Neuronal stem cell (in vitro differentiated cells): ENCODE measurements at regions not wholly inside any gene's neighbourhood (a gene's known extent, or its start where the extent isn't known, plus 50 kb on each side); places are given as distances from the start of the nearest gene placed in this dataset.

Source experiments
- DNase-seq: peaks from one replicate; pipeline ENCODE4 v3.0.0-alpha.2; 2013; ENCODE audit warnings: low spot score
- H2AFZ ChIP-seq: one replicate; pipeline ENCODE4 v1.6.1; 2013; ENCODE audit warnings: mild to moderate bottlenecking, low read length, inconsistent platforms
- H2AK5ac ChIP-seq: 2 replicates; pipeline ENCODE4 v1.6.1; 2013; ENCODE audit warnings: low read depth, mild to moderate bottlenecking, inconsistent platforms, low read length, moderate library complexity, mixed read lengths
- H2BK120ac ChIP-seq: 2 replicates; pipeline ENCODE4 v1.6.1; 2013; ENCODE audit warnings: low read depth, mild to moderate bottlenecking, inconsistent platforms, low read length, moderate library complexity, mixed read lengths
- H2BK12ac ChIP-seq: one replicate; pipeline ENCODE4 v1.6.1; 2013; ENCODE audit warnings: low read length, inconsistent platforms
- H2BK15ac ChIP-seq: 2 replicates; pipeline ENCODE4 v1.6.1; 2013; ENCODE audit warnings: mild to moderate bottlenecking, low read length, inconsistent platforms, mixed read lengths
- H2BK5ac ChIP-seq: one replicate; pipeline ENCODE4 v1.6.1; 2013; ENCODE audit warnings: inconsistent platforms, mild to moderate bottlenecking, low read length, moderate library complexity
- H3K14ac ChIP-seq: one replicate; pipeline ENCODE4 v1.6.1; 2013; ENCODE audit warnings: low read length, inconsistent platforms
- H3K18ac ChIP-seq: 2 replicates; pipeline ENCODE4 v1.6.1; 2013; ENCODE audit warnings: low read length, inconsistent platforms
- H3K23ac ChIP-seq: 2 replicates; pipeline ENCODE4 v1.6.1; 2013; ENCODE audit warnings: low read depth, mild to moderate bottlenecking, mixed read lengths, low read length, inconsistent platforms; ENCODE audit not compliant: poor library complexity
- H3K27ac ChIP-seq: replicated peaks from 3 replicates; pipeline ENCODE4 v1.5.1; 2013; ENCODE audit warnings: low read length, inconsistent platforms
- H3K27me3 ChIP-seq, 3 experiments: 2 replicates each; pipeline ENCODE4 v1.6.1; 2013; ENCODE audit warnings: low read length in 3 of 3, mild to moderate bottlenecking in 2 of 3, inconsistent platforms in 1 of 3, low read depth in 1 of 3, mixed read lengths in 1 of 3, moderate library complexity in 1 of 3; ENCODE audit not compliant: control insufficient read depth in 3 of 3, insufficient read depth in 3 of 3
- H3K36me3 ChIP-seq, 2 donors: replicated peaks in 1 of 2; 2 replicates each; pipeline ENCODE4 v1.6.1; 2013; ENCODE audit warnings: low read length in 2 of 2; ENCODE audit not compliant: control insufficient read depth in 2 of 2, insufficient read depth in 2 of 2
- H3K4ac ChIP-seq: 2 replicates; pipeline ENCODE4 v1.6.1; 2013; ENCODE audit warnings: inconsistent platforms, mild to moderate bottlenecking, low read length, moderate library complexity
- H3K4me1 ChIP-seq, 2 donors: 1 replicate in 1 of 2; 2 replicates in 1 of 2; pipeline ENCODE4 v1.6.1; 2013; ENCODE audit warnings: low read length in 2 of 2, low read depth in 1 of 2; ENCODE audit not compliant: control insufficient read depth in 2 of 2, insufficient read depth in 1 of 2
- H3K4me2 ChIP-seq: one replicate; pipeline ENCODE4 v1.6.1; 2013; ENCODE audit warnings: mild to moderate bottlenecking, low read length, inconsistent platforms; ENCODE audit not compliant: insufficient read depth, poor library complexity, severe bottlenecking
- H3K4me3 ChIP-seq, 2 donors: 2 replicates each; pipeline ENCODE4 v1.5.1; 2013; ENCODE audit warnings: low read length in 2 of 2, mild to moderate bottlenecking in 2 of 2, inconsistent platforms in 1 of 2, moderate library complexity in 1 of 2
- H3K79me1 ChIP-seq: one replicate; pipeline ENCODE4 v1.6.1; 2013; ENCODE audit warnings: low read depth, mild to moderate bottlenecking, inconsistent platforms, low read length, moderate library complexity
- H3K9ac ChIP-seq: one replicate; pipeline ENCODE4 v1.6.1; 2013; ENCODE audit warnings: mild to moderate bottlenecking, low read depth, low read length, inconsistent platforms; ENCODE audit not compliant: poor library complexity
- H3K9me3 ChIP-seq, 2 donors: replicated peaks in 1 of 2; 2 replicates each; pipeline versions ENCODE3 to v1.6.1; 2013; ENCODE audit warnings: low read length in 2 of 2, mild to moderate bottlenecking in 2 of 2, inconsistent platforms in 1 of 2, low read depth in 1 of 2, mixed read lengths in 1 of 2, moderate library complexity in 1 of 2; ENCODE audit not compliant: control insufficient read depth in 2 of 2, insufficient read depth in 1 of 2
- H4K8ac ChIP-seq: one replicate; pipeline ENCODE4 v1.6.1; 2013; ENCODE audit warnings: low read depth, mild to moderate bottlenecking, inconsistent platforms, low read length, moderate library complexity
- H4K91ac ChIP-seq: one replicate; pipeline ENCODE4 v1.6.1; 2013; ENCODE audit warnings: low read length, low read depth, mild to moderate bottlenecking, inconsistent platforms; ENCODE audit not compliant: poor library complexity
- WGBS, 2 donors: extraction: QIAGEN DNeasy Blood & Tissue Kit; methylation state at CpG; one replicate each; pipeline ENCODE4 v1.1.7; 2013; ENCODE audit warnings: missing lambda C conversion rate in 2 of 2, mixed read lengths in 1 of 2; ENCODE audit not compliant: insufficient read length in 2 of 2, insufficient replicate concordance in 1 of 2; ENCODE audit errors: extremely low coverage in 2 of 2; 5-methylcytosine and 5-hydroxymethylcytosine counted together

DNA sequence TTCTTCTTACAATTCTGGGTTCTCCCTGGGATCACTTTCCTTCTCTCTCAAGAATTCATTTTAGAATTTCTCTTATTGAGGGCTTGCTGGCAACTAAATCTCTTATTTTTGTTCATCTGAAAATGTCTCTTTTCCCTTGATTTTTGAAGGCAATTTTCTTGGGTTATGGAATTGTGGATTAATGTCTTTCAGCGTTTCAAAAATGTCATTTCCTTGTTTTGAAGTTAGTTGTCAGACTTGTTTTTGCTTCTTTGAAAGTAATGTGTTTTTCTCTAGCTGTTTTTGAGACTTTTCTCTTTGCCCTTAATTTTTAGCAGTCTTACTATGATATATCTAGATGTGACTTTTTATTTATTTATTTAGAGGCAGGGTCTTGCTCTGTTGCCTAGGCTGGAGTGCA is 205.7 kb downstream of the CHIC2 start:
- no CpG with 5 or more reads among the region's 1 CpG for WGBS, 2 donors
- no peak overlapping the region for H3K27ac ChIP-seq
- H2BK5ac ChIP-seq = no peak overlapping the region
- H4K8ac ChIP-seq = no peak overlapping the region
- no peaks in the 10 kb centered on the region for H3K79me1 ChIP-seq
- H3K14ac ChIP-seq = no peak overlapping the region
- H2AK5ac ChIP-seq = no peak overlapping the region
- no peaks in the 10 kb centered on the region for H3K36me3 ChIP-seq
- no peak overlapping the region for H3K4ac ChIP-seq
- no peak overlapping the region for H2AFZ ChIP-seq
- no peak overlapping the region for H2BK15ac ChIP-seq
- H4K91ac ChIP-seq = no peak overlapping the region
- no peak overlapping the region for H3K4me3 ChIP-seq
- H2BK120ac ChIP-seq = no peak overlapping the region
- no peak overlapping the region for H3K23ac ChIP-seq
- H3K9me3 ChIP-seq = peaks cover 0 to 1% of the 10 kb centered on the region in 2 donors
- no peak overlapping the region for H3K4me2 ChIP-seq
- H3K27me3 ChIP-seq = no peaks in the 10 kb centered on the region
- no peak overlapping the region for H3K9ac ChIP-seq
- H2BK12ac ChIP-seq = no peak overlapping the region
- no peak overlapping the region for H3K18ac ChIP-seq
- DNase-seq = no peak
- peaks cover 0 to 2% of the 10 kb centered on the region in 2 donors for H3K4me1 ChIP-seq

- H3K79me1 ChIP-seq = no peaks in the 10 kb centered on the region
- H3K4me1 ChIP-seq = no peaks in the 10 kb centered on the region
- H4K8ac ChIP-seq = no peak overlapping the region
- no peak overlapping the region for H2BK120ac ChIP-seq
- H2AK5ac ChIP-seq = no peak overlapping the region
- no peak overlapping the region for H2AFZ ChIP-seq
- no peak overlapping the region for H2BK5ac ChIP-seq
- no peak overlapping the region for H3K4me2 ChIP-seq
- no peak overlapping the region for H3K9ac ChIP-seq
- H3K18ac ChIP-seq = no peak overlapping the region
- H3K23ac ChIP-seq = no peak overlapping the region
- H3K4ac ChIP-seq = no peak overlapping the region
- no peak overlapping the region for H3K14ac ChIP-seq
- H3K4me3 ChIP-seq = no peak overlapping the region
- no peaks in the 10 kb centered on the region for H3K36me3 ChIP-seq
- WGBS, 2 donors = no CpG with 5 or more reads among the region's 6 CpGs
- H4K91ac ChIP-seq = no peak overlapping the region
- H3K27ac ChIP-seq = no peak overlapping the region
- no peak for DNase-seq
- H2BK12ac ChIP-seq = no peak overlapping the region
- no peaks in the 10 kb centered on the region for H3K9me3 ChIP-seq
- no peaks in the 10 kb centered on the region for H3K27me3 ChIP-seq
- no peak overlapping the region for H2BK15ac ChIP-seq
These were observed 208.7 kb downstream of the CHIC2 start for GRCh38 chr4:53855581-53856250.

- Histone ChIP-seq H4K8ac (no peak overlapping the region), H2BK120ac (no peak overlapping the region), H3K9me3 (no peaks in the 10 kb centered on the region), H3K9ac (no peak overlapping the region), H3K79me1 (no peaks in the 10 kb centered on the region), H3K36me3 (no peaks in the 10 kb centered on the region), H2BK12ac (no peak overlapping the region), H4K91ac (no peak overlapping the region), H3K4me1 (no peaks in the 10 kb centered on the region), H3K4me2 (no peak overlapping the region), H2BK15ac (no peak overlapping the region), H3K14ac (no peak overlapping the region), H2AK5ac (no peak overlapping the region), H3K18ac (no peak overlapping the region), H3K27ac (no peak overlapping the region), H3K27me3 (no peaks in the 10 kb centered on the region), H2BK5ac (no peak overlapping the region), H2AFZ (no peak overlapping the region), H3K23ac (no peak overlapping the region), H3K4me3 (no peak overlapping the region), H3K4ac (no peak overlapping the region)
- no peak for DNase-seq
- WGBS, 2 donors = no CpG with 5 or more reads among the region's 3 CpGs
These were observed 209.3 kb downstream of the CHIC2 start for GRCh38 chr4:53854991-53855568.

- no peak for DNase-seq
These were observed 212.1 kb downstream of the CHIC2 start for GRCh38 chr4:53852343-53852742.

More at GRCh38 chr4:53852343-53852742, 212.1 kb downstream of the CHIC2 start:
- no peak overlapping the region for H4K91ac ChIP-seq
- H2BK12ac ChIP-seq = no peak overlapping the region
- H4K8ac ChIP-seq = no peak overlapping the region
- no peak overlapping the region for H3K4me2 ChIP-seq
- H3K14ac ChIP-seq = no peak overlapping the region
- H3K4me3 ChIP-seq = no peak overlapping the region
- no peak overlapping the region for H3K23ac ChIP-seq
- no peak overlapping the region for H3K9ac ChIP-seq
- H2AFZ ChIP-seq = no peak overlapping the region
- no peaks in the 10 kb centered on the region for H3K4me1 ChIP-seq
- no peak overlapping the region for H3K27ac ChIP-seq
- no peak overlapping the region for H2BK5ac ChIP-seq
- H2BK120ac ChIP-seq = no peak overlapping the region
- no peaks in the 10 kb centered on the region for H3K9me3 ChIP-seq
- WGBS, 2 donors = no CpG with 5 or more reads among the region's 5 CpGs
- no peaks in the 10 kb centered on the region for H3K36me3 ChIP-seq
- H3K27me3 ChIP-seq = no peaks in the 10 kb centered on the region
- H2BK15ac ChIP-seq = no peak overlapping the region
- H3K79me1 ChIP-seq = no peaks in the 10 kb centered on the region
- no peak overlapping the region for H2AK5ac ChIP-seq
- no peak overlapping the region for H3K4ac ChIP-seq
- H3K18ac ChIP-seq = no peak overlapping the region
